Calu3 (cell line): ENCODE measurements at regions not wholly inside any gene's neighbourhood (a gene's known extent, or its start where the extent isn't known, plus 50 kb on each side); places are given as distances from the start of the nearest gene placed in this dataset.

Source experiments
- BruUV-seq: library from RNA; stranded (reverse); fragments of 400-500 nt; replicated peaks from 2 replicates; lab custom pipeline; 2021; lab: Mats Ljungman, UMichigan
- CTCF ChIA-PET: fragments of 300-600 bp; sonication (Branson Sonifier 250); formaldehyde crosslinking; loops from one replicate; lab custom pipeline; 2022; ENCODE audit warnings: antibody characterized with exemption; lab: Charles Lee
- DNase-seq: peaks from one replicate; pipeline ENCODE4 v3.0.0; 2022
- H3K27ac Mint-ChIP-seq: one replicate; pipeline ENCODE4 v1.8.0; 2022; ENCODE audit warnings: mixed read lengths; ENCODE audit not compliant: unreplicated experiment
- H3K27me3 Mint-ChIP-seq: one replicate; pipeline ENCODE4 v1.8.0; 2022; ENCODE audit warnings: mixed read lengths; ENCODE audit not compliant: unreplicated experiment
- H3K36me3 Mint-ChIP-seq: one replicate; pipeline ENCODE4 v1.8.0; 2022; ENCODE audit warnings: mild to moderate bottlenecking, moderate library complexity, mixed read lengths; ENCODE audit not compliant: insufficient read depth, unreplicated experiment
- H3K4me1 Mint-ChIP-seq: one replicate; pipeline ENCODE4 v1.8.0; 2022; ENCODE audit warnings: mild to moderate bottlenecking, low read depth, mixed read lengths; ENCODE audit not compliant: unreplicated experiment
- H3K4me3 Mint-ChIP-seq: one replicate; pipeline ENCODE4 v1.8.0; 2022; ENCODE audit warnings: mild to moderate bottlenecking, low read depth, moderate library complexity, mixed read lengths; ENCODE audit not compliant: unreplicated experiment
- H3K9me3 Mint-ChIP-seq: one replicate; pipeline ENCODE4 v1.8.0; 2022; ENCODE audit warnings: low read depth, mixed read lengths; ENCODE audit not compliant: unreplicated experiment
- intact Hi-C: fragments of 100-400 bp; cut with micrococcal nuclease; formaldehyde crosslinking; loops from one replicate; pipeline ENCODE4 v1.10.0; 2022; ENCODE audit not compliant: unreplicated experiment
- TF ChIP-seq, protein P1 (sequence below): fragments of 200-600 bp; IDR thresholded peaks from one replicate; pipeline ENCODE4 v1.8.0; 2022; ENCODE audit warnings: antibody characterized with exemption; ENCODE audit not compliant: unreplicated experiment

DNA sequence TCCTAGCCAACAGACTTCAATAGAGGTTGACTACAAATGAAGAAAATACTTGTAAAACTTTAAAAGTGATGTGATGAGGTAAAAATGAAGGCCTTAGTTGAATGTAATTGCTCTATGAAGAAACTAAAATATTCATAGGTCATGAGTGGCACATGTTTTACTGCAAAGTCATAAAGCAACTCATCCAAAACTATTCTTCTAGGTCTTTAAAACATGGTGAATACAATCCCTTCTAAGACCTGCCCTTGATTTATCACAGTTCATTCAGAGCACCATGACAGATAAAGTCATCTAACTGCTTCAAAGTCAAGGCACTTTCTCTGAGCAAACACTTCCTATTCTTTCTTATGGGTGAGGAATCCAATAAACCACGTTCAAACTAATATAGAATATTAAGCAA is 713.5 kb downstream of the SORCS1 start:
- intact Hi-C loops: no loop called here
- H3K27me3 Mint-ChIP-seq: no peaks in the 10 kb centered on the region
- TF ChIP-seq, protein P1, sequence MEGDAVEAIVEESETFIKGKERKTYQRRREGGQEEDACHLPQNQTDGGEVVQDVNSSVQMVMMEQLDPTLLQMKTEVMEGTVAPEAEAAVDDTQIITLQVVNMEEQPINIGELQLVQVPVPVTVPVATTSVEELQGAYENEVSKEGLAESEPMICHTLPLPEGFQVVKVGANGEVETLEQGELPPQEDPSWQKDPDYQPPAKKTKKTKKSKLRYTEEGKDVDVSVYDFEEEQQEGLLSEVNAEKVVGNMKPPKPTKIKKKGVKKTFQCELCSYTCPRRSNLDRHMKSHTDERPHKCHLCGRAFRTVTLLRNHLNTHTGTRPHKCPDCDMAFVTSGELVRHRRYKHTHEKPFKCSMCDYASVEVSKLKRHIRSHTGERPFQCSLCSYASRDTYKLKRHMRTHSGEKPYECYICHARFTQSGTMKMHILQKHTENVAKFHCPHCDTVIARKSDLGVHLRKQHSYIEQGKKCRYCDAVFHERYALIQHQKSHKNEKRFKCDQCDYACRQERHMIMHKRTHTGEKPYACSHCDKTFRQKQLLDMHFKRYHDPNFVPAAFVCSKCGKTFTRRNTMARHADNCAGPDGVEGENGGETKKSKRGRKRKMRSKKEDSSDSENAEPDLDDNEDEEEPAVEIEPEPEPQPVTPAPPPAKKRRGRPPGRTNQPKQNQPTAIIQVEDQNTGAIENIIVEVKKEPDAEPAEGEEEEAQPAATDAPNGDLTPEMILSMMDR: no peak
- H3K9me3 Mint-ChIP-seq: no peaks in the 10 kb centered on the region
- no peak overlapping the region for H3K4me3 Mint-ChIP-seq
- no peak for DNase-seq
- no peaks in the 10 kb centered on the region for H3K4me1 Mint-ChIP-seq
- no peak overlapping the region for H3K27ac Mint-ChIP-seq
- no TSS peak for BruUV-seq
- H3K36me3 Mint-ChIP-seq: no peaks in the 10 kb centered on the region
- CTCF ChIA-PET: no interaction called here

DNA sequence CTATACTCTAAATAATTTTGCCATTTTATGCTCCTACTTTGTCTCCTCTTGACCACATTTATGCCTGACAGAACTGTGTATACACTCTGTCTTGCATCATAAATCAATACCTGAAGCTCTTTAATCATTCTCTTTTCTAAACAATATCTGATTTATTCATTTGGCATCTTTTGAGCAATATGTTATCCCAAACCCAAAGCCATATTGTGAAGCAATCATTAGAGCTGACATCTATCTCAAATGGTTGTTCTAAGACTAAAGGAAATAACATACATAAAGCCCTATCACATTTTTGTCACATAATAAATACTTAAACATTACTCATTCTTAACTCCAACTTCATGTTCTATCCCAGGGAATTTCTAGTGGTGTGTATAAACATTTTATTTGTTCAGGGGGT is 717.6 kb downstream of the SORCS1 start:
- Mint-ChIP-seq H3K4me3 (no peak overlapping the region), H3K9me3 (no peaks in the 10 kb centered on the region), H3K36me3 (no peaks in the 10 kb centered on the region), H3K4me1 (no peaks in the 10 kb centered on the region), H3K27me3 (no peaks in the 10 kb centered on the region), H3K27ac (no peak overlapping the region)
- no TSS peak for BruUV-seq
- no peak for DNase-seq
- CTCF ChIA-PET: no interaction called here
- TF ChIP-seq, protein P1: no peak
- intact Hi-C loops: no loop called here

DNA sequence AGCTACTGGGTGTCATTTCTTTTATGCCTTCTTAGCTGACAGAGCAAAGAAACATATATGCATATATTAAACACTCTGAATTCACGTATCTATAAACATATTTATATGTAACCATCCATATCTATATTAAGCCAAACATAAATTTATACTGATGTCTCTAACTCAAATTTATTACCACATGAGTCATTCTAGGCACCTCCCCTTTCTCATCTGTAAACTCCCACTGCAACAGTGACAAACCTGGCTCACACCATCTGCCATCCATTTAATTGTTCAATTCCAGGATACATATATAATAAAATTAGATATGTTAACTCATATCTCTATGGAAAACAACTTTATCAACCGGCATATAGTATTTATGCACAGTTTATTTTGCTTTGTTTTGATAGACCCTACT is 722.3 kb downstream of the SORCS1 start:
- H3K4me1 Mint-ChIP-seq: no peaks in the 10 kb centered on the region
- no peak overlapping the region for H3K27ac Mint-ChIP-seq
- no peak for DNase-seq
- no TSS peak for BruUV-seq
- H3K9me3 Mint-ChIP-seq: no peaks in the 10 kb centered on the region
- CTCF ChIA-PET: no interaction called here
- H3K4me3 Mint-ChIP-seq: no peak overlapping the region
- intact Hi-C loops: no loop called here
- H3K27me3 Mint-ChIP-seq: no peaks in the 10 kb centered on the region
- no peaks in the 10 kb centered on the region for H3K36me3 Mint-ChIP-seq
- TF ChIP-seq, protein P1: no peak

DNA sequence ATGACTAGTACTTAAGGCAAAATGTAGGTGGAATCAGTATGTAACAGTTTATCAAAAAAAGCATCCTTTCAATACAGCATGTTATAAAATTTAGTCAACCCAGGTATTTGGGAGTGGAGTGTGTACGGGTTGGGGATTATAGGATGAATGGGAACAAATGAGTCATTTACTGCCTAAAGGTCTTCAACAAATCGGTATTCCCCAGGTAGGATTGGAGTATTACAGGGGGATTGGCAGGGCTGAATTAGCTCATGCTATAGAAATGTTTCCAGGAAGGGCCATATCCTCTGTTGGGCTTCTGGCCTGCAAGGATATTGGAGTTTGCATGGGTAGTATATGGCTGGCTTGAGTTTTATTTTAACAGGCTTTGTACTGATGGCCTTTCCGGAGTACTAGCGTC is 723.7 kb downstream of the SORCS1 start:
- TF ChIP-seq, protein P1: no peak
- DNase-seq: no peak
- no peak overlapping the region for H3K27ac Mint-ChIP-seq
- CTCF ChIA-PET: no interaction called here
- BruUV-seq: no TSS peak
- no peak overlapping the region for H3K4me3 Mint-ChIP-seq
- no peaks in the 10 kb centered on the region for H3K4me1 Mint-ChIP-seq
- H3K9me3 Mint-ChIP-seq: no peaks in the 10 kb centered on the region
- H3K36me3 Mint-ChIP-seq: no peaks in the 10 kb centered on the region
- intact Hi-C loops: no loop called here
- H3K27me3 Mint-ChIP-seq: no peaks in the 10 kb centered on the region
